ENCODE measurements at regions not wholly inside any gene's neighbourhood (a gene's known extent, or its start where the extent isn't known, plus 50 kb on each side); places are given as distances from the start of the nearest gene placed in this dataset.

GRCh38 chr13:47592256-47592655, 408.8 kb downstream of the SUCLA2 start:
- TF ChIP-seq GATA2 (IDR thresholded peaks at IDR 0.05; ENCODE audit: low read depth, low read length) (no peak), GATA3 (IDR thresholded peaks at IDR 0.05; ENCODE audit: low read depth, low read length) (no peak)
